COLO829 (cell line): ENCODE measurements at regions not wholly inside any gene's neighbourhood (a gene's known extent, or its start where the extent isn't known, plus 50 kb on each side); places are given as distances from the start of the nearest gene placed in this dataset.
A peak's percentile ranks its signal among the peaks of the same experiment; 100 is the strongest.

ENCODE experiments used
- DNase-seq: peaks from one replicate; pipeline ENCODE4 v3.0.0; 2012; ENCODE audit warnings: low spot score

DNA sequence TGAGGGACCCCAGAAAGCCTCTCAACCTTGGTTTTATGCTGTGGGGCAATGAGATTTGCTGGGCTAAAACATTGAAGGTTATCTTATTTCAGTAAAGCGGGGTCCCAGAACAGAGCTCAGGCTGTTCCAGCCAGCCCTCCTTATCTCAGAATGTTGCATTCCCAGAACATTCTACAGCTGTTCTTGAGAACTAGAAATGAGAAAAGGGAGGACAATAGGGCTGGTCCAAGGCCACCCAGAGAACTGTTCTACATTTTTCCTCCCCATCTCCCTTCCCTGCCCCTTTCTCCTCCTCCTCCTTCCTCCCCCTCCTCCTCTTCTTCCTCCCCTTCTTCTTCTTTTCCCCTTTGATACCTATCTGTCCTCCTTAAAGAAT is 70.4 kb upstream of the SLC7A11 start:
- no peak for DNase-seq

DNA sequence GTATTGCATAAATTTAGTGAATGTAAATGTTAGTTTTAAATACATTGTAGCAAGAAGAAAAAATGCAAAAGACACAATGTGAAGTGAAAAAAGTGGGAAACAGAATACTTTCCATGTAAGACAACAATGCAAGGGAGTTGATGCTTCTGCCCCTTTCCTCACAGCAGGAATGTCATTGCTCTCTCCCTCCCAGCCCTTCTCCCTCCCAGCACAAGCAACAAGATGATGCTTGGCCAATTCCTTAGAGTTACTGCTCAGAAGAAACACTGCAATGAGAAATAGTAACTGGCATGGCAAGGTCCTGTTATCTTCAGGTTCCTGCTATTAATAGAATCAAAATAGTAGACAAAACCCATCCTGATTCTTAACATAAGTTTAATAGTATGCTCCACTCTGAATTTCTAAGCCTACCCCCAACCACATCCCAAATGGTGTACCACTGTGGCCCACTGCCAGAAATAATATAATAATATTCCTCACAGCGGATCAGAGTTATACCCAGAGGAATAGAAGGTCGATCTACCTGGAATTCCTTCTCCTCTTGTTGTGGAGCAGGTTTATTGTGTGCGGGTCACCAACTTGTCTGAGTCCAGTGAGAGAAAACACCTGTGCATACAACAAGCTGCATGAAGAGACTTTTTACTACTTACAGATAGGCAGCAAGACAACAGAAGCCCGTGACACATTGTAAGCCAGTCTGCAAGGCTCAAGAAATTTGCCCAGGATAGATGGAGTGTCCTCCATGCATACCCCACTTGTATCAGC is 69.8 kb upstream of the SLC7A11 start:
- no peak for DNase-seq

DNA sequence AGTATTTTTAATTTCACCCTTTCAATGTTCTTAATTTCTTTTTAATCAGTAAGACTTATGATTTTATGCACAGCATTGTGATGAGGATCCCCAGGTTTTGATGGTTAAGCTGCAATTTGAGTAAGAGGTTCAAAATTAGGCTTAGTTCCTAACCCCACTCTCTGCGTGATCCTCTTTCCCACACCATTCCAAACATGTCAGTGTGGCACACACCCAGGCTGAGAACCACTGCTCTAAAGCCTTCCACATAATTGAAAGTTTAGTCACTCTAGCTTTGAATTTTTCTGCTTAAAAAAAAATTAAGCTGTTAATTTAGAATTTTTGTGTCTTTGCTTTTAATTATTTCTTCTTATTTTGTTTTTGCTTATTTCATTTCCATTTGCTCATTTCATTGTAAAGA is 68.8 kb upstream of the SLC7A11 start:
- no peak for DNase-seq

GRCh38 chr4:138310498-138310897 is 68.3 kb upstream of the SLC7A11 start:
- DNase-seq = no peak

DNA sequence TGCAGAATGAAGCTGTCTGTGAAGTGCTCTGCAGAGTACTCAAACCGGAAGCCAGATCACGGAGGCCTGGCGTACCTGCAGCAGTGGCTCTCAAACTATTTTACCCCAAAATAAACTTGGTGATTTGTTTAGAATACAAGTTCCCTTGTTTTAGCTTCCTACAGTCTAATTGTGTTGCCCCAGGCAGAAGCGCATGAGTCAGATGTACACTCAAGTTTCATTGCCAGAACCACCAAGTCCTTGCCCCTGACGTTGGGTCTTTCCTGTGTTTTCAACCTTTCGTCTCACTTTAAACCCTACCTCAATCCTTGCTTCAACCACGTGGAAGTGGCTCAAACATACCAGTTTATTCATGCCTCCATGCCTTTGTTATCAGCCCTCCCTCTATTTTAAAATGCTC is 66.2 kb upstream of the SLC7A11 start:
- DNase-seq = peak; percentile 87

DNA sequence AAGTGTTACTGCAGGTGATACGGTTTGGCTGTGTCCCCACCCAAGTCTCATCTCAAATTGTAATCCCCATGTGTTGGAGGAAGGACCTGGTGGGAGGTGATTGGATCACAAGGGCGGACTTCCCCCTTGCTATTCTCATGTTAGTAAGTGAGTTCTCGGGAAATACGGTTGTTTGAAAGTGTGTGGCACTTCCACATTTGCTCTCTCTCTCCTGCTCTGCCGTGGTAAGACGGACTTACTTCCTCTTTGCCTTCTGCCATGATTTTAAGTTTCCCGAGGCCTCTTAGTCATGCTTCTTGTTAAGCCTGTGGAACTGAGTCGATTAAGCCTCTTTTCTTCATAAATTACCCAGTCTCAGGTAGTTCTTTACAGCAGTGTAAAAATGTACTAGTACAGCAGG is 65.2 kb upstream of the SLC7A11 start:
- DNase-seq = no peak

DNA sequence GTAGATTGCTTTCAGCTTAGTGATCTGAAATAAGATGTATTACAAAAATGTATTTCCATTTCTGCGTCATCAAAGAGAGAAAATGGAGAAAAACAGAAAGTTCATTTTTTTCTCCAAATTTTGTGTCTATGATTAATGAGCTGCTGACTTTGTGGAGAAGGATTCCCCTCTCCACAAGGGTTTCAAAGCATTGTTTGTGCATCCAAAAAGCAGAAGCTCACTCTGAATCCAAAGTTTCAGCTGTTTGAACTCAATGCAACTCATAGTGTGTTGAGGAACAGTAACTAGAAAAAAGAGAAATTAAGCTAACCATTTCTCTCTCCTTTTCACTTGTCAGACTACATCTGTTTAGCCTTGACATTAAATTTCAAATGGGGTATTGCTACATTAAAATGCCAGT is 62.9 kb upstream of the SLC7A11 start:
- DNase-seq = no peak

GRCh38 chr4:138301536-138301935 is 59.4 kb upstream of the SLC7A11 start:
- no peak for DNase-seq

GRCh38 chr4:138300616-138301015 is 58.5 kb upstream of the SLC7A11 start:
- no peak for DNase-seq

GRCh38 chr4:138299881-138300280 is 57.7 kb upstream of the SLC7A11 start:
- DNase-seq = no peak

- DNase-seq = no peak
Observed at GRCh38 chr4:138298866-138299265, 56.7 kb upstream of the SLC7A11 start.

DNA sequence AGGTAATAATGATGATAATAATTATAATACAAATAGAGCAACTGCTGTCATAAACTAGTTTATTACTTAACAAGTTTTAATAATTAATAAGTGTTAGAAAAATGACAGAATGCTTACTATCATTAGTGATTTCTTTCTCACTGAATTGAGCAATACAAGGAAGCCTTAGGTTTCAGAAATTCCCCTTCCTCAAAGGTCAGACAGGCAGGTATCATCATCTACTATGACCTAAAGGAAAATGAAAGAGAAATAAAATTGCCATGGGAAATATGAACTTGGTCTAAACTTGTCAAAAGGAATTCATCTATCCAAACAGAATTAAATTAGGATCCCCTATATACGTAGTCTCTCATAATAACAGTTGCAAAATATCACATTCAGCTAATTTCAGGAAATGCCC is 56.3 kb upstream of the SLC7A11 start:
- DNase-seq = no peak

GRCh38 chr4:138297743-138298405 is 55.7 kb upstream of the SLC7A11 start:
- no peak for DNase-seq

DNA sequence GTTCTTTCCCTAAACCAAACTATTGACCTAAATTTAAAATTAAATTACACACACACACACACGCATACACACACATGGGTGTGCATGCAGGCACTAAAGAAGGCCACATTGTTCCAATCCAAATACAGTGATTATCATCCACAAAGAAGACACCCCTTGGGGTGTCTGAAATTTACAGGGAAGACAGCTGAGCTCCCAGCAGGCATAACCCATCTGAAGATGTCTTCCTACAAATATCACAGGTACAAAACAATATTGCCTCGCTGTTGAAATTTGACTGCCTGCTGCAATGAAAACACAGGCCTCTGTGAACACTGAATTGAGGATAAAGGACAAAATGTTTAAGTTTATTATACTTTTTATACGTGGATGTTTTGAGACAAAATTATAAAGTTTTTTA is 50.2 kb upstream of the SLC7A11 start:
- DNase-seq = no peak
